ENCODE measurements at regions not wholly inside any gene's neighbourhood (a gene's known extent, or its start where the extent isn't known, plus 50 kb on each side); places are given as distances from the start of the nearest gene placed in this dataset.
A peak's percentile ranks its signal among the peaks of the same experiment; 100 is the strongest.
"Not testable (repeated sequence)": the region's sequence is repeated elsewhere in the genome, so short reads cannot be mapped to it uniquely, and the experiment has no call there.

DNA sequence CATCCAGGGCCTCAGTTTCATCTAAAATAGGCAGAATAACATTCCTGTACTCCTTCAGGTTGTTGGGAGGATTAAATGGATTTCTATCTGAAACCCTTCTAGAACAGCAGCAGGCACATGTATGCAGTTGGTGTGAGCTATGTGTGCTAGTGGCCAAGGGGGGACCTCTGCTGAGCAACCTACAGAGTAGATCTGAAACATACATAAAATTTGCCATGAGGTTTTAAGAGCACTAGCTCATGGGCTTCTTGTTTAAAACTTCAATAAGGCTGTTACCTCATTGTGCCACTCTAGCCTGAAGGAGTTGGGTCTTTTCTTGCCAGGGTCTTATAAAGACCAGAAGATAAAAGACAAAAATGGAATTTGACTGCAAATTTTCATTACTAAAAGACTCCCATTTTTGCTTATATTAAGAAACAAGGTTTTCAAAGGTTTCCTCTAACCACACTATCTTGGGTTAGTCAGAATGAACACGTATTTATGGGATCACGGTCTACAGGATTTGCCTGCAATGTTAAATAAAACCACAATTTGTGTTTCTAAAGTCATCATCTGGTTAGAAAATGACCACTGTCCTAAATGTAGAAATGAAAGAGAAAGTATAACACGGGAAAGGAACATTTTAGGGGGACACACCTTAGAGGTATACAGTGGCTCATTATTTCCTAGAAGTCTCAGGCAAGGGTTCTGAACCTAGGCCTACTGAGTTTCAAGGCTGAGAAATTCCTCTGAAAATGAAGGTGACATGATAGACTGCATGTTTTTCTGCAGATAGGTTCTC is 144.9 kb upstream of the OLIG3 start:
- ATAC-seq (no peak), DNase-seq (no peak)
- no peak overlapping the region for H3K4me3 ChIP-seq
- H3K9me3 ChIP-seq = no peaks in the 10 kb centered on the region
- no peaks in the 10 kb centered on the region for H3K27me3 ChIP-seq
- intact Hi-C loops (cut with DNase I) = loop anchor here in 1 of 10 donors (5.0 kb wide), 1 partner anchor 547 kb away; no protein-coding TSS in a partner anchor
- H3K36me3 ChIP-seq = no peaks in the 10 kb centered on the region
- WGBS, 4 donors = 66 to 86% (median 78%) methylated on average over 3 of the region's 3 CpGs
- H3K4me1 ChIP-seq = peaks cover 0 to 9% (median 0%) of the 10 kb centered on the region in 12 donors
- no peak overlapping the region for H3K27ac ChIP-seq
- TF ChIP-seq, protein P1, sequence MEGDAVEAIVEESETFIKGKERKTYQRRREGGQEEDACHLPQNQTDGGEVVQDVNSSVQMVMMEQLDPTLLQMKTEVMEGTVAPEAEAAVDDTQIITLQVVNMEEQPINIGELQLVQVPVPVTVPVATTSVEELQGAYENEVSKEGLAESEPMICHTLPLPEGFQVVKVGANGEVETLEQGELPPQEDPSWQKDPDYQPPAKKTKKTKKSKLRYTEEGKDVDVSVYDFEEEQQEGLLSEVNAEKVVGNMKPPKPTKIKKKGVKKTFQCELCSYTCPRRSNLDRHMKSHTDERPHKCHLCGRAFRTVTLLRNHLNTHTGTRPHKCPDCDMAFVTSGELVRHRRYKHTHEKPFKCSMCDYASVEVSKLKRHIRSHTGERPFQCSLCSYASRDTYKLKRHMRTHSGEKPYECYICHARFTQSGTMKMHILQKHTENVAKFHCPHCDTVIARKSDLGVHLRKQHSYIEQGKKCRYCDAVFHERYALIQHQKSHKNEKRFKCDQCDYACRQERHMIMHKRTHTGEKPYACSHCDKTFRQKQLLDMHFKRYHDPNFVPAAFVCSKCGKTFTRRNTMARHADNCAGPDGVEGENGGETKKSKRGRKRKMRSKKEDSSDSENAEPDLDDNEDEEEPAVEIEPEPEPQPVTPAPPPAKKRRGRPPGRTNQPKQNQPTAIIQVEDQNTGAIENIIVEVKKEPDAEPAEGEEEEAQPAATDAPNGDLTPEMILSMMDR (IDR thresholded peaks at IDR 0.05) = no peak
- no peak for TF ChIP-seq POLR2A (IDR thresholded peaks at IDR 0.05)

DNA sequence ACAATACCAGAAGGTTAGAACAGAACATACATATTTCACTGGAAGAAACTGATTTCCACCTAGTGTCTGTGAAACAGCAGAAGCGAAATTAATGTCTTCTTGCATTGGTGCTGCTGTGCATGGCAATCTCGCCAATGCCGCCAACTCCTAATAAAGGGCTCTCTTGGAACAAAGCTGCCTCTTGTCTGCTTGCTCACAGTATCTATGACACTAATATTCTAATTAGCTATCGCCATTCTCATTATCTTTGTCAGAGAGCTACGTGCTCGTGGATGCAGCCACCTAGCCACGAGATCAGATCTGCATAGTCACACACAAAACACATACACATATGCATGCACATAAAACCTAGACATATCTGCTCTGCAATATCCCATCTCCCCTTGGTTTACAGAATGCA is 145.9 kb upstream of the OLIG3 start:
- H3K4me3 ChIP-seq = no peak overlapping the region
- 86 to 91% (median 90%) methylated on average over 7 of the region's 7 CpGs for WGBS, 4 donors
- intact Hi-C loops (cut with DNase I) = loop anchor here (2.0 to 10.0 kb wide), 13 partner anchors 363 to 675 kb away; no protein-coding TSS in a partner anchor
- TF ChIP-seq POLR2A (IDR thresholded peaks at IDR 0.05) = no peak
- TF ChIP-seq, protein P1 (IDR thresholded peaks at IDR 0.05) = no peak
- DNase-seq (no peak), ATAC-seq (no peak)
- no peak overlapping the region for H3K27ac ChIP-seq
- no peaks in the 10 kb centered on the region for H3K36me3 ChIP-seq
- H3K27me3 ChIP-seq = no peaks in the 10 kb centered on the region
- no peaks in the 10 kb centered on the region for H3K9me3 ChIP-seq
- H3K4me1 ChIP-seq = peaks cover 0 to 9% (median 0%) of the 10 kb centered on the region in 12 donors

DNA sequence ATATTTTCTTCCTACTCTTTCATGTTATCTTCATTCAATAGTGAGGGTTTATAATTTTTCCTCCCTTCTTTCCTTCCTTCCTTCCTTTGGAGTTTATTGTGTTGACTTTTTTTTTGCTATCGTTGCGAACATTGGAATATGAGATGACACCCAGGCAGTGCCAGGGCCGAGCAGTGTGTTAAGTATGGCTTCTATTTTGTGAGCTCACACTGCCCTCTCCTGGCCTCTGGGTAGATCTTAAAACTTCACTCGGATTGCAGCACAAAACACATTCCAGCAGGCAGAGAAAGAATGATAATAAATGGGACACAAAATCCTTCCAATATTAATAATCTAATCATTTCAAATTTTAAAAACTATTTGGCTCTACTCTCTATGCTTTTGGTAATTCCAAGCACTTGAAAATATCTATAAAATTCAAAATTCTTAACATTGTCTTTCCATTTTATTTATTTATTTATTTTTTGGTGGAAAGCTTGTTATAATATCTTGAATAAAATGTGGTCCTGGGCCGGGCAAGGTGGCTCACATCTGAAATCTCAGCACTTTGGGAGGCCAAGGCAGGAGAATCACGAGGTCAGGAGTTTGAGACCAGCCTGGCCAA is 147.4 kb upstream of the OLIG3 start:
- no peaks in the 10 kb centered on the region for H3K36me3 ChIP-seq
- peaks cover 0 to 9% (median 0%) of the 10 kb centered on the region in 12 donors for H3K4me1 ChIP-seq
- no peak overlapping the region for H3K4me3 ChIP-seq
- 9 to 15% (median 10%) methylated on average over 6 of the region's 6 CpGs for WGBS, 4 donors
- DNase-seq = peak in 4 of 5 donors; percentile 60 to 75 (median 66)
- no peak overlapping the region for H3K27ac ChIP-seq
- no peak for TF ChIP-seq POLR2A (IDR thresholded peaks at IDR 0.05)
- TF ChIP-seq, protein P1 (IDR thresholded peaks at IDR 0.05) = peak; percentile 47 to 79 (median 62)
- intact Hi-C loops (cut with DNase I) = loop anchor here (1.0 to 10.0 kb wide), 14 partner anchors 364 to 677 kb away; no protein-coding TSS in a partner anchor
- peak; percentile 88 to 94 (median 91) for ATAC-seq
- H3K27me3 ChIP-seq = no peaks in the 10 kb centered on the region
- H3K9me3 ChIP-seq = no peaks in the 10 kb centered on the region

DNA sequence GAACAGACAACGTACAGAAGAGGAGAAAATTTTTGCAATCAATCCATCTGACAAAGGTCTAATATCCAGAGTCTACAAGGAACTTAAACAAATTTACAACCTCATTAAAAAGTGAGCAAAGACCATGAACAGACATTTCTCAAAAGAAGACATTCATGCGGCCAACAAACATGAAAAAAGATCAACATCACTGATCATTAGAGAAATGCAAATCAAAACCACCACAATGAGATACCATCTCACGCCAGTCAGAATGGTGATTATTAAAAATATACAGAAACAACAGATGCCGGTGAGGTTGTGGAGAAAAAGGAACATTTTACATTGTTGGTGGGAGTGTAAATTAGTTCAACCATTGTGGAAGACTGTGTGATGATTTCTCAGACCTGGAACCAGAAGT is 149.0 kb upstream of the OLIG3 start:
- not testable (repeated sequence) for ATAC-seq, H3K4me1 ChIP-seq, H3K4me3 ChIP-seq, DNase-seq, H3K27ac ChIP-seq, H3K9me3 ChIP-seq, H3K36me3 ChIP-seq, H3K27me3 ChIP-seq
- 69 to 90% (median 77%) methylated on average over 4 of the region's 4 CpGs for WGBS, 4 donors
- intact Hi-C loops (cut with DNase I) = loop anchor here (5.0 to 10.0 kb wide), 9 partner anchors 366 to 678 kb away; no protein-coding TSS in a partner anchor

DNA sequence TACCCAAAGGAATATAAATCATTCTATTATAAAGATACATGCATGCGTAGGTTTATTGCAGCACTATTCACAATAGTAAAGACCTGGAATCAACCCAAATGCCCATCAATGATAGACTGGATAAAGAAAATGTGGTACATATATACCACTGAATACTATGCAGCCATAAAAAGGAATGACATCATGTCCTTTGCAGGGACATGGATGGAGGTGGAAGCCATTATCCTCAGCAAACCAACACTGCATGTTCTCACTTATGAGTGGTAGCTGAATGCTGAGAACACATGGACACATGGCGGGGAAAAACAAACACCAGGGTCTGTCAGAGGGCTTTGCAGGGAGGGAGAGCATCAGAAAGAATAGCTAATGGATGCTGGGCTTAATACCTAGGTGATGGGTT is 149.4 kb upstream of the OLIG3 start:
- not testable (repeated sequence) for DNase-seq, H3K4me1 ChIP-seq, H3K4me3 ChIP-seq, H3K9me3 ChIP-seq, ATAC-seq, H3K27me3 ChIP-seq, H3K27ac ChIP-seq, H3K36me3 ChIP-seq
- WGBS, 4 donors = 59 to 92% (median 78%) methylated on average over 2 of the region's 2 CpGs
- intact Hi-C loops (cut with DNase I) = loop anchor here (5.0 to 10.0 kb wide), 9 partner anchors 366 to 679 kb away; no protein-coding TSS in a partner anchor

Data from heart left ventricle (tissue), 16 donors.